GM19328 (cell line): ENCODE measurements at regions not wholly inside any gene's neighbourhood (a gene's known extent, or its start where the extent isn't known, plus 50 kb on each side); places are given as distances from the start of the nearest gene placed in this dataset.
"Not testable (repeated sequence)": the region's sequence is repeated elsewhere in the genome, so short reads cannot be mapped to it uniquely, and the experiment has no call there.

Experiments used
- ATAC-seq: cut with Tn5 transposase; IDR thresholded peaks from one replicate; pipeline ENCODE4 v1.9.1; 2021; ENCODE audit warnings: mild to moderate bottlenecking, moderate library complexity; ENCODE audit not compliant: unreplicated experiment

DNA sequence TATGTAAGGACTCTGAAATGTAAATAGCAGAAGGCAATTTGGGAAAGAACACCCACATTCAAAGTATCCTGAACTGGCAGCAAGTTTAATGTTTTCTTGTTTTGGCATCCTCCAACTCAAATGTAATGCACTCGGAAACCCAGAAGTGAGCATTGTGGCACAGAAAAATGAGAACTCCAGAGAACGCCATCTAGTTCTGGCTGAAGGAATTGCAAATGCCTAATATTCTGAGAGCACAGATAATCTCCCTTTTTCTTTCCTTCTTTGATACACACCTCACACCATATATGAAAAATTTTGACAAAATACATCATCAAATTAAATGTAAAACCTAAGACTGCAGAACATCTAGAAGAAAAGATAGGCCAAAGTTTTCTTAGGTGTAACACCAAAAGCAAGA lies 52.1 kb downstream of the PWWP3B start:
- ATAC-seq: no peak

DNA sequence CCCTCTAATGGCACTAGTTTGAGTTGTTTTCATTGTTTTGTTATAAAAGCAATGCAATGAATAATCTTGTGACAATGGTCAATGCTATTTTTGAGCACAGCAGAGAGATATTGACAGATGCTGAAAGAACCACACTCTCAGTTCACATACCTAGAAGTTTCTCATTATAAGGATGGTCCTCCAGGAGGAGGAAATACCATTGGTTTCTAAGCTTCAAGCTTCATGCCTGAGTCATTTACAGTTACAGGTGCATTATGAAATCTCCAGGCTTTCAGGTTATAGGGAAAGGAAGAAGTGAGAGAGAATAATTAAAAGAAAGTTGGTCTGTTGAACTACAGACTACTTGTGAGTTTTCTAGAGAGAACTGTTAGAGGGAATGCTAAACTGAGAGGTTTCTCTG lies 75.3 kb downstream of the PWWP3B start:
- ATAC-seq: no peak

DNA sequence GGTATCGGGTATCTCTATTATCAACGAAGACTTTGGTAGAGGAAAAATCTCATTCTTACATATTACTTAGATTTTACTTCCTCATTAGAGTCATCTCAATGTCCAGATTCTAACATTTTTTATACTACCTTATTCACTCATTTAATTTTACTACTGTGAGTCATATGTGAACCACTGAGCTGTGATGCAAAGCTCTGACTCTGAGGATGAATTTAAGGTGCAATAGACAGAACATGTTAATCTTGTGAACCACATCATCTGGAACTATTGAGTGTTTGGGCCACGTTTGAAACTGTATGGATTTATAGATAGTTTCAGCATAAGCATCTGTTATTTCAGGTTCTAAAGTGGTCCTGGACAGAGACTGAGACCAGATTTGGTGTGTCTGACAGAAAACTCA lies 78.4 kb downstream of the PWWP3B start:
- ATAC-seq: no peak

DNA sequence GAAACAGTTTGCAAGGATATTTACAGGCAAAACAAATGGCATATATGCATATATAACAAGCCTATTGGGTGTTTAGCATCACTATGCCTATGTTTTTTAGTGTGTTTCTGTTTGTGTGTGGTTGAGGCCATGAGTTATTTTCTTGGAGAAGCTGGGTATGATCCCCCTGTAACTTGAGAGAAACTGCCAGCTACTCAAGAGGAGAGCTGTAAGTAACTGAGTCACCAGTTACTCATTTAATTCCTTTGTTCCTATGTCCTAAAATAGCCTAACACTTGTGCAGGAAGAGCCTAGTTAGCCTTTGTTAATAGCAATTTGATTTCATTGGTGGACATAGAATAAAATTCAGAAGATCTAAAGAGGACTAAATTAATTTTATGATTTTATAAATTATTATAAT lies 79.1 kb downstream of the PWWP3B start:
- ATAC-seq: no peak

DNA sequence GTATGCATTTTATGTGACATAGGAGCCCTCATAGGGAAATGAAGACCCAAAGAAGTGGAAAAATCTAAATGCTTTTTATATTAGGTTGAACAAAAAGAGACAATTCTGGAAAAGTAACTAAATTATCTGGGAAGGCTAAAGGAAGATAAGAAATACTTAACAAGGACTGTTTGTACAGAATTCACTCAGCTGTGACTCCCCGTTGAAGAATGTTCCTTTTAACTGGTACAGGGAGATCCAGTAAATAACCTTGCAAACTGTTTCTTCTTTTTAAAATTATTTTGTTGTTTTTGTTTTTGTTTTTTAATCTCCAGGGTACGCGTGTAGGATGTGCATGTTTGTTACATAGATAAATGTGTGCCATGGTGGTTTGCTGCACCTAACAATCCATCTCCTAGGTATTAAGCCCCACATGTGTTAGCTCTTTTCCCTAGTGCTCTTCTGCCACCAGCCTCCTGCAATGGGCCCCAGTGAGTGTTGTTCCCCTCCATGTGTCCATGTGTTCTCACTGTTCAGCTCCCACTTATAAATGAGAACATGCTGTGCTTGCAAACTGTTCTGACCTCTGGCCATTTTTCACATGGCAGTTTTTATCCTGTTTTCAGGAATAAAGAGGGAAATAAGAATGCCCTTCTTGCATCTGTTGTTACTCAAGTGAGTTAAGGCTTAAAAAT lies 81.7 kb downstream of the PWWP3B start:
- no peak for ATAC-seq

DNA sequence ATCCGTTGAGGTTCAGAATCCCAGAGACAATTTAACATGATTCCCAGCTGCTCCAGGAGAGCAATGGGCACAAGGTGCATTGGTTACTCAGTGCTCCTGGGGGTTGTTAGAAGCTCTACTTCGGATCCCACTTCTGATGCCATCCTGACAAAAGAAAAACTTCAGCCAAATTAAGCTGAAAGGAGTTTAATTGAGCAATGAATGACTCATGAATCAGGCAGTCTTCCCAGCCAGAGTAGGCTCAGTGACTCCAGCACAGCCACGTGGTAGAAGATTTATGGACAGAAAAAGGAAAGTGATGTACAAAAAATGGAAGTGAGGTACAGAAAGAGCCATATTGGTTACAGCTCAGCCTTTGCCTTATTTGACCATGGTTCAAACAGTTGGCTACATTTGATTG lies 95.7 kb downstream of the PWWP3B start:
- ATAC-seq: no peak

DNA sequence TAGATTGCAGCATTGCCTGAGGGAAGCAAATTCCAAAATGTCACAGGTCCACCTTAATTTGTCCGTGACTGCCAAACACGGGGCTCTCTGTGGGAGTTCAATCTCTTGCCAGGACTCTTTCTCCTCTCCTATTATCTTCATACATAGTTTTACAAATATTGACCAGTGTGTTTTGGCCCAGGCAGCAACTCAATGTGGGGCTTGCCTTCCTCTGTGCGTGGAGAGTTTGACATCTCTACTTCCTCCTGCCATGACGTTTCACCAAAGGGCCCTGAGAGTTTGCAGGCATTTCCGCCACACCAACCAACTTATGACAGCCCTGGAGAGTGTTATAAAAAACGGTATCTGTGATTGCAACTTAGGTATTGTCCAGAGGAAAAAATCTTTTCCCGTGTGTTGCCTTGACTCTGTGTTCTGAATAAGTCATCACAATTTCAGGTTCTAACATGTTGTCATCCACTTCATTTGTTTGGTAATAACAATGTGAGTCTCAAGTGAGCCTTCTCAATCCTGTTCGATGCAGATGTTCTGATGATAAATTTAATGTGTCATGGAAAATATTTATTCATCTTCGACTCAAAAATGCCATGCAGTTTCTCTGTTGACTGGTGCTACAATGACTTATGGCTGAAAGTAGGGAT lies 106.0 kb downstream of the PWWP3B start:
- ATAC-seq: not testable (repeated sequence)

DNA sequence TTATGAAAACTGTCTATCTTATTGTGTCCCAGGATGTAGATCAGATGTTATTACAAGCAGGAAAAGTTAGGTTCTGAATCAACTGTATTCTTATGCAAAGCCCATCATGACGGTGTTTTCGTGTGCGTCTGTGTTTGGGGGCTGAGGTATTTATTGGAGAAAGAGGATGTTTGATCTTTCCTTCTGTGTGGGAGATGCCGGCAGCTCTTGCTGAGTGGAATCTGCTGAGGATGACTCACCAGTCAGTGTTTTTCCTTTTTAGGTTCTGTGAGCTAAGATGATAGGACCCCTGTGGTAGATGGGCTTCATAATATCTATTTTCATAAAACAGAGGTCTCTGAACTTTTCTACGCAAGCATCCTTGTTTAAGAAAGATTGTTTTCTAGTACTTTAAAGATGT lies 107.1 kb downstream of the PWWP3B start:
- ATAC-seq: not testable (repeated sequence)

DNA sequence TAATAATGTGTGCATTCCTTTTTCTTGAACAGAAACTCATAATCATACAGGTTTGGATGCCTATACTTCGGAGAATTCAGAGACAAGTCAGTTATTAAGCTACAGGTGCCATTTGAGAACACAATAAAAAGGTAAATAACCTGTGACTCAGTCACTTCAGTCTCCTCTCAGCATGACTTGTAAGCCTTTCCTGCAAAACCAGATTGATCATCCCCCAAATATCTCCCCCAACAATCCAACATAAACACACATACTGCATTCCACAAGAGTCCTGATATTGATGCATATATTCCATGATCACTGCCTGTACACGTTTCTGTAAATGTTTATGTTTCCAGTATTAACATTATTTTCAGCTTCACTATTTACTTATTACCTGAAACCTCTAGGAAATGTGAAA lies 110.8 kb downstream of the PWWP3B start:
- ATAC-seq: no peak

DNA sequence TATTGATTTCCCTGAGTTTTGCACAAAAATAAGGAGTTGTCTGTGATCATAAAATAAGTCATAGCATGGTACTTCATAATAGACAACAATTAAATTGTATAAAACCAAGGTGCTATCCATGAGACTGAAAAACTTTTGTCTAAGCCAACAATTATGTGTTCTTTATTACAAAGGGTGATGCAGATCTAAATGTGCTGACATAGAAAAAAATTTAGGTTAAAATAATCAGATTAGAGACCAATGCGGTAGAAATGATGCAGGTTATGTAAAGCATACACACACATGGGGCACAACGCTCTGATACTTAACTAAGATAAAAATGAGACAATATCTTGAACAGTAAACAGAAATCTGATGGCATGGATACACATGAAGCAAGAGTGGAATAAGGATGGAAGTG lies 113.3 kb downstream of the PWWP3B start:
- ATAC-seq: no peak

DNA sequence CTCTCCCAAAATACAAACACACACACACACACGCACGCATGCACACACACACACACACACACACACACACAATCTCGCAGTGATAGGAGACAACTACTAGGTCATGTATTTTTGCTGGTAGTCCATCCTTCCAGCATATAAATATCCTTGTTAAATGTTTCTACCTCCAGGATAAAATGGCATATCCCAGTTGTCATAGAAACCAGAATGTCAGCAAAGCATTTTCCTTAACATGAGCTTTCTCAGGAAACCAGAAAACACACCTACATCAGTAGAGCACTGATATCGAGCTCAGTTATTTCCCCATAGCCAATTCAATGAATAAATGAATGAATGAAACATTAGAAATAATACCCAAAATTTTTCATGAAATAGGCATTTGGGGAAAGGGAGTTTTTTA lies 115.7 kb downstream of the PWWP3B start:
- ATAC-seq: no peak

DNA sequence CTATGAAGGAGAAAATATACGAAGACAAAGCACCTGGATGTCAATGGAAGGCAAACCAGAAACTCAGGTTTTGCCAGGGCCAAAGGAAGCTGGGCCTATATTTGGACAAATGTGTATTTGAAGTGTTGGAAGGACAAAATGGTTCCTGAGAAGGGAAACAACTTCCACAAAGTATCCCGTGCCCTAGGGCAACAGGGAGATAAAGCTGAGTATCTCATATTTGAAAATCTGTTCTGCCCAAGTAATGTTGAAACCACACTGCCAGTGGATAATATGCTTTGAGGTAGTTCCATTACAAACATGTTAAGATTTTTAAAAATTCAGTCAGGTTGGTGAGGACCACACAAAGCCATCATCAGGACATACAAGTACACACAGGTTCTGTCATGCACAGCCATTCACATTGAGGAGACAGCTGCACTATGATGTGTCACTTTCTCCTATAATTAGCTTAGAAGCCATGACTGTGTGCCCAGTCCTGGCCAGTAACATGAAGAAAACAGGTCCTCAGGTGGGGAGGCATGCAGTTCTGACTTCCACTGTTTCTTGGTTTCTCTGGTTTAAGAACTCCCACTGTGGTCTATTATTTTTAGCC lies 116.4 kb downstream of the PWWP3B start:
- no peak for ATAC-seq

DNA sequence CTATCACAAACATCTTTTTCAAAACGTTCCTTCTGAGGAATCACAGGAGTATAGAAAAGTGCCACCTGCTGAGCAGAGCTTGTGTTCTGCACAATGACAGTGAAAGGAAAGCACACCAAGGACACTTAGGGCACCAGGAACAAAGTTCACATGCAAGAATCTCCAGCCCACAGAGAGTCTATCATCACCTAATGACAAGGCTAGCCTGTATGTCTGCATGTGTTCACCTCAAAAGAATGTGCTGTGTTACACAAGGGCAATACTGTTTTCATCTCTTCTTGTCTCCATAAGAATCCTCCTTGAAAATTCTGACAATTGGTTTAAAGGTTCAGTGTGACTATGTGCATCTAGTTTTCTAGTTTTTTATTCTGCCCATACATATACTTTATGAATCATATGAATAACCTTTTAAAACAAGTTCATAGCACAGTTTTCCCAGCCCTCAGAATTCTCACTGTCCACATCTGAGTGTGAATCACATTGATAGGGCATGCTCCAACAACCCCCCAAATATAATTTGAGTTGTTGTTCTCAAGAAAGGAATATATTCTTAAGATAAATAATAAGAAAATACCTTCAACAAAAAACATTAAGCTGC lies 118.0 kb downstream of the PWWP3B start:
- no peak for ATAC-seq

DNA sequence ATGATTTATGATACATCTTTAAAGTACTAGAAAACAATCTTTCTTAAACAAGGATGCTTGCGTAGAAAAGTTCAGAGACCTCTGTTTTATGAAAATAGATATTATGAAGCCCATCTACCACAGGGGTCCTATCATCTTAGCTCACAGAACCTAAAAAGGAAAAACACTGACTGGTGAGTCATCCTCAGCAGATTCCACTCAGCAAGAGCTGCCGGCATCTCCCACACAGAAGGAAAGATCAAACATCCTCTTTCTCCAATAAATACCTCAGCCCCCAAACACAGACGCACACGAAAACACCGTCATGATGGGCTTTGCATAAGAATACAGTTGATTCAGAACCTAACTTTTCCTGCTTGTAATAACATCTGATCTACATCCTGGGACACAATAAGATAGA lies 122.7 kb downstream of the PWWP3B start:
- ATAC-seq: not testable (repeated sequence)

DNA sequence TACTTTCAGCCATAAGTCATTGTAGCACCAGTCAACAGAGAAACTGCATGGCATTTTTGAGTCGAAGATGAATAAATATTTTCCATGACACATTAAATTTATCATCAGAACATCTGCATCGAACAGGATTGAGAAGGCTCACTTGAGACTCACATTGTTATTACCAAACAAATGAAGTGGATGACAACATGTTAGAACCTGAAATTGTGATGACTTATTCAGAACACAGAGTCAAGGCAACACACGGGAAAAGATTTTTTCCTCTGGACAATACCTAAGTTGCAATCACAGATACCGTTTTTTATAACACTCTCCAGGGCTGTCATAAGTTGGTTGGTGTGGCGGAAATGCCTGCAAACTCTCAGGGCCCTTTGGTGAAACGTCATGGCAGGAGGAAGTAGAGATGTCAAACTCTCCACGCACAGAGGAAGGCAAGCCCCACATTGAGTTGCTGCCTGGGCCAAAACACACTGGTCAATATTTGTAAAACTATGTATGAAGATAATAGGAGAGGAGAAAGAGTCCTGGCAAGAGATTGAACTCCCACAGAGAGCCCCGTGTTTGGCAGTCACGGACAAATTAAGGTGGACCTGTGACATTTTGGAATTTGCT lies 123.8 kb downstream of the PWWP3B start:
- not testable (repeated sequence) for ATAC-seq

DNA sequence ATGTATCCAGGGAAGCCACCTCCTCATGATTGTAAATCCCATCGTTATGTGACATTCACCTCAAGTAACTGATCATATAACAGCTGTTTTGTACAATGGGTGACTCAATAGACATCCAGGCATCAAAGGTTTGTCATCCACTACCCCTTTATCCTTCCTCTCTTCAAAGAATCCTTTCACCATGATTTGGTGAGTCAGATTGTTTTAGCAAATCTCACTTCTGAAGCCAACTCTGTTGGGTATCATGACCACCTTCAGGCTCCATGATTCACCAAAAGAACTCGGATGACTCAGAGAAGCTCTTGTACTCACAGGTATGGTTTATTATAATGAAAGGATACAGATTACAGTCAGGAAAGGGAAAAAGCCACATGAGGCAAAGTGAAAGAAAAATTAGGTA lies 132.1 kb downstream of the PWWP3B start:
- ATAC-seq: no peak

DNA sequence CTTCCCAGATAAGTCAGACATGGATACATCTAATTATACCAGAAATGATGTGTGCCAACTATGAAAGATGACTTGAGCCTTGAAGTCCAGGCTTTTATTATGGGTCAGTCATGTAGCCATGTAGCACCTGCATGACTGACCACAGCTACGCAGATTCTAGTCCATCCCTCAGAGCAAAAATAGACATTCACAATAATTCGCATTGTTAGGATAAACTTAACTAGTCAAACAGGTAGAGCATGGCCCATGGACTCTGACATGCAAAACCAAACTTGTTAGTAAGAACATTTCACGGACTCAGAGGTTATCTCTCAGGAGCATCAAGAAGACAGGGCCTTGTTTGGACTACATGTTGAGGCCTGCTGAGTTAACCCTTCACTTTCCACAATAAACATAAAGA lies 132.6 kb downstream of the PWWP3B start:
- ATAC-seq: no peak

DNA sequence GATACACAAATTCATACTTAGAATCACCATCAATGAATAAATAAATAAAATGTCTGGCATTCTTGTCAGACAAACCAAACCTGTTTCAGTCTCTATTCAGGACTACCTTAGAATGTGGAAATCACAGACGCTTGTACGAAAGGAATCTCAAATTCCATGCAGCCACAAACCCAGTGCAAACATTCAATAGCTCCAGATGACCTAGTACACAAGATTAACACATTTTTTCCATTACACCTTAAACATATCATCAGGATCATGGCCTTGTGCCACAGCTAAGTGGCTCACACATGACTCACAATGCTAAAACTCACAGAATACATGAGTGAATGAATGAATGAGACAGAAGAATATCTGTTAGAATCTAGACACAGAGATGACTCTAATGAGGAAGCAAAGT lies 134.2 kb downstream of the PWWP3B start:
- no peak for ATAC-seq

DNA sequence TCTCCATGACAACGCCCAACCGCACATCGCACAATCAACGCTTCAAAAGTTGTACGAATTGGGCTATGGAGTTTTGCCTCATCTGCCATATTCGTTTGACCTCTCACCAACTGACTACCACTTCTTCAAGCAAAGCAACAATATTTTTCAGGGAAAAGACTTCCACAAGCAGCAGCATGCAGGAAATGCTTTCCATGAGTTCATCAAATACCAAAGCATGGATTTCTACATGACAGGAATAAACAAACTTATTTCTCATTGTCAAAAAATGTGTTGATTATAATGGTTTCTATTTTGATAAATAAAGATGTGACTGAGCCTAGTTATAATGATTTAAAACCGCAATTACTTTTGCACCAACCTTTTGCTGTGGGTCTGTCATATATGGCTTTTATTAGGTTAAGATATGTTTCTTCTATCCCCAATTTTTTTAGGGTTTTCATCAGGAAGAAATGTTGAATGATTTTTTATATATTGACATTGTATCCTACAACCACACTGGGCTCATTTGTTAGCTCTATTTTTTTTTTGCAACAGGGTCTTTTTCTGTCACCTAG lies 138.4 kb downstream of the PWWP3B start:
- ATAC-seq: no peak

DNA sequence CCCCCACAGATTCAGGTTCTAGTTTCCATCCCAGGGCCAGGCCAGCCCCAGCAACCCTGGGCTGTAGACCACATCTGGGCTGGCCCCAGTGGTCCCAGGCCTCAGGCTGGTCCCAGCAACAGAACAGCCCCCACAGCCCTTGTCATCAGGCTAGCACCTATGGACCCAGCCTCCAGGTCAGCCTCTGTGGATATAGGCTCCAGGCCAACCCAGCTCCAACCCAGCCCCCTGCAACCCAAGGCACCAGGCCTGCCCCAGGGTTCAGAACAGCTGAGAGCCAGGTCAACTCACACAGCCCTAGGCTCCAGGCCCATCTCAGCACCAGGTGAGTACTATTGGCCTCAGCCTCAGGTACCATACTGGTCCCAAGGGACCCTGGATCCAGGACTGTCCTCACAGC lies 155.3 kb downstream of the PWWP3B start:
- ATAC-seq: no peak

DNA sequence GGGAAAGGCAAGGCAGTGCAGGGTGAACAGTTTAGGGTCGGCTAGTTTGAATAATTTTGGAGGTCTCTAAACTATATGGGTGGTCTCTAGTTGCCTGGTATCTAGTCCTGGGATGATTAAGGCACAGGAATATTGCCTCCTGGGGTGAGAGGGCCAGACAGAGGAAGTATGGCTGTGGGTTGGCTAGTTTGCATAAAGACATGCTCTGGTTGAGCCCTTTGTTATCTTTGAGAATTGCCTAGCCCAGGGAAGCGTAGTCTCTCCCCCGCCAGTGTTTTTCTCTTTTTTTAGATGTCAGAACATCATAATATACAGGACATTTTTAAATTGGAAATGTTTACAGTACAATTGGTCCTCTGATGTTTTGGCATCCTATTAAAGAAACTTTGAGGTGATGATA lies 163.5 kb downstream of the PWWP3B start:
- ATAC-seq: no peak
